ENCODE measurements at regions not wholly inside any gene's neighbourhood (a gene's known extent, or its start where the extent isn't known, plus 50 kb on each side); places are given as distances from the start of the nearest gene placed in this dataset.

GRCh38 chr9:71249729-71250317, 128.4 kb upstream of the TRPM3 start:
- no peak for TF ChIP-seq TAF1 (IDR thresholded peaks at IDR 0.05; ENCODE audit: low read depth, low read length)
- no peak for TF ChIP-seq BRCA1 (IDR thresholded peaks at IDR 0.05; ENCODE audit: low read depth, low read length)
- TF ChIP-seq ATF2 (IDR thresholded peaks at IDR 0.05; ENCODE audit: low read length) = no peak
- TF ChIP-seq POLR2A (IDR thresholded peaks at IDR 0.05; ENCODE audit: control extremely low read depth in 1 of 2, low read depth in 2 of 2, low read length in 2 of 2) = no peak
- peak in 2 of 3 experiments; percentile 81 to 99; a peak in 3 of 4 replicates for TF ChIP-seq CTCF (IDR thresholded peaks at IDR 0.05; ENCODE audit: control extremely low read depth in 1 of 3, insufficient read depth in 1 of 3, low read depth in 1 of 3, low read length in 3 of 3)
- no peak for TF ChIP-seq GABPA (IDR thresholded peaks at IDR 0.05; ENCODE audit: borderline replicate concordance, insufficient read depth, low read length)
- TF ChIP-seq EP300 (IDR thresholded peaks at IDR 0.05; ENCODE audit: borderline replicate concordance in 1 of 2, low read depth in 2 of 2, low read length in 2 of 2) = no peak
- no peak for TF ChIP-seq POLR2AphosphoS5 (IDR thresholded peaks at IDR 0.05; ENCODE audit: low read depth, low read length)
- no peak for TF ChIP-seq CHD2 (IDR thresholded peaks at IDR 0.05; ENCODE audit: low read length)
